GM03348 (cell line): ENCODE measurements at regions not wholly inside any gene's neighbourhood (a gene's known extent, or its start where the extent isn't known, plus 50 kb on each side); places are given as distances from the start of the nearest gene placed in this dataset.

Source experiments
- DNase-seq: peaks from one replicate; pipeline ENCODE4 v3.0.0; 2012; ENCODE audit warnings: low spot score

GRCh38 chr1:173422456-173422976 is 54.6 kb upstream of the PRDX6 start:
- no peak for DNase-seq

DNA sequence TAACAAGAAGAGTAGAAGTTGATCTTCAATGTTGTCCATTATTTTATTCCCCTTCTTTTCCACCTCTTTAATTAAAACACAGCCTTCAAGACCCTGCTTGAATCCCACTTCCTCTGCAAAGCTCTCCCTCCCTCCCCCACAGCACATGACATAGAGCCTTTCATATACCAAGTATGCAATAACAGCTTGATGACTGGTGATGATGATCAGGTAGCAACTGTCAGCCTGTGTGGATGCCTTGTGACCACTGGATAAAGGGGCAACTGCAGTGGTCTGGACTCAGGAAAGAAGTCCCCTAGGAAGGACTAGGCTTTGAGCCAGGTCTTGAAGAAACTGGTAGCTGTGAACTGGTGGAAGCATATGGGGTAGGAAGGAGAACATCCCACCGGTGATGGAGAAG is 53.8 kb upstream of the PRDX6 start:
- no peak for DNase-seq

GRCh38 chr1:173424143-173424542 is 53.0 kb upstream of the PRDX6 start:
- DNase-seq: no peak

- peak; percentile 31 for DNase-seq
These were observed 52.2 kb upstream of the PRDX6 start for GRCh38 chr1:173424782-173425407.

GRCh38 chr1:173426057-173426456 is 51.1 kb upstream of the PRDX6 start:
- no peak for DNase-seq

DNA sequence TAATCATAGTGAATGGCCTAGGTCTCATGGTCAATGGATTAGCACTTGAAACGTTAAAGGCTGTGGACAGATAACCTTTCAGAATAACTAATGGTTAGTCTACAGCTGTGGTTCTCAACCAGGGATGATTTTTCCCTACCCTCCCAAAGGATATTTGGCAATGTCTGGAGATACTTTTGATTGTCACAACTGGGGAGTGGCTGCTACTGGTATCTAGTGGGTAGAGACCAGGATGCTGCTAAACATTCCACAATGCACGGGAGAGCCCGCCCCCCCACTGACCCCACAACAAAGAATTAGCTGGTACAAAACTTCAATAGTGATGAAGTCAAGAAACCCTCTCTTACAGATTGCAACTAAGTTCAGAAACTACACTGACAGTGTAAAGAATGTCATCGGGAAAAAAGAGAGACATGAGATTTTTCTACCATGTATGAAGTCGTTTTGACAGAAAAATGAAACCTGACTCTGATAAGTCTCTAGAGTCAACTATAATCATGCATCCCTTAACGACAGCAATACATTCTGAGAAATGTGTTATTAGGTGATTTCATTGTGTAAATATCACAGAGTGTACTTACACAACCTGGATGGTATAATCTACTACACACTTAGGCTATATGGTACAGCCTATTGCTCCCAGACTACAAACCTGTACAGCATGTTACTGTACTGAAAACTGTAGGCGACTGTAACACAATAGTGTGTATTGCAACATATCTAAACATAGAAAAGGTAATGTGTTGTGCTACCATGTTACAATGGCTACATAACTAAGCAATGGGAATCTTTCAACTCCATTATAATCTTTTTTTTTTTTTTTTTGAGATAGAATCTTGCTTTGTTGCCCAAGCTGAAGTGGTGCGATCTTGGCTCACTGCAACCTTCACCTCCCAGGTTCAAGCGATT is 49.7 kb upstream of the PRDX6 start:
- DNase-seq: no peak
